Sigmoid colon (tissue), 6 donors: ENCODE measurements at regions not wholly inside any gene's neighbourhood (a gene's known extent, or its start where the extent isn't known, plus 50 kb on each side); places are given as distances from the start of the nearest gene placed in this dataset.

Source experiments
- DNase-seq: peaks from one replicate; pipeline ENCODE4 v3.0.0-alpha.2; 2019
- H3K27ac ChIP-seq, 4 donors: fragments of 200-600 bp; sonication (generic); one replicate each; pipeline ENCODE4 v1.5.1; 2016 to 2019; ENCODE audit warnings: mild to moderate bottlenecking in 1 of 4
- H3K27me3 ChIP-seq, 3 donors: fragments of 200-600 bp; sonication (generic); one replicate each; pipeline ENCODE4 v1.5.1; 2019; ENCODE audit warnings: mild to moderate bottlenecking in 1 of 3
- H3K36me3 ChIP-seq, 4 donors: fragments of 200-600 bp; sonication (generic); one replicate each; pipeline ENCODE4 v1.5.1; 2016 to 2019
- H3K4me1 ChIP-seq, 4 donors: fragments of 200-600 bp; sonication (generic); one replicate each; pipeline ENCODE4 v1.5.1; 2017 to 2019
- H3K4me3 ChIP-seq, 4 donors: fragments of 200-600 bp; sonication (generic); one replicate each; pipeline ENCODE4 v1.5.1; 2017 to 2019; ENCODE audit warnings: mild to moderate bottlenecking in 2 of 4, moderate library complexity in 1 of 4
- H3K9me3 ChIP-seq, 4 donors: fragments of 200-600 bp in 3 of 4; sonication (generic) in 3 of 4; one replicate each; pipeline versions ENCODE4 v1.5.1 to v1.6.1; 2013 to 2019
- EP300 ChIP-seq, 4 donors: sonication (generic); formaldehyde crosslinking; IDR thresholded peaks; one replicate each; pipeline ENCODE4 v1.6.1; 2017; ENCODE audit warnings: antibody characterized with exemption in 4 of 4
- POLR2A ChIP-seq, 2 donors: fragments of 450-650 bp; IDR thresholded peaks; one replicate each; pipeline ENCODE4 v1.6.1; 2016; ENCODE audit warnings: antibody characterized with exemption in 2 of 2, mild to moderate bottlenecking in 2 of 2, moderate library complexity in 2 of 2
- POLR2AphosphoS5 ChIP-seq, 4 donors: sonication (generic); formaldehyde crosslinking; IDR thresholded peaks; one replicate each; pipeline ENCODE4 v1.6.1; 2017; ENCODE audit warnings: antibody characterized with exemption in 4 of 4
- WGBS, 2 donors: extraction: QIAGEN DNeasy Blood & Tissue Kit; methylation state at CpG; one replicate each; pipeline ENCODE4 v1.1.7; 2013; 5-methylcytosine and 5-hydroxymethylcytosine counted together
- intact Hi-C: fragments of 100-400 bp; cut with DNase I; formaldehyde crosslinking; loops from one replicate; pipeline ENCODE4 v1.15.1; 2023
- TF ChIP-seq, protein P1 (sequence below), 4 experiments: fragments of 450-650 bp in 3 of 4; fragments of 200-600 bp in 1 of 4; IDR thresholded peaks; one replicate each; pipeline ENCODE4 v1.5.1; 2016 to 2019; ENCODE audit warnings: antibody characterized with exemption in 4 of 4, mild to moderate bottlenecking in 3 of 4, moderate library complexity in 2 of 4
- donor health status: healthy with polysubstance abuse.
- donor health status: healthy.

DNA sequence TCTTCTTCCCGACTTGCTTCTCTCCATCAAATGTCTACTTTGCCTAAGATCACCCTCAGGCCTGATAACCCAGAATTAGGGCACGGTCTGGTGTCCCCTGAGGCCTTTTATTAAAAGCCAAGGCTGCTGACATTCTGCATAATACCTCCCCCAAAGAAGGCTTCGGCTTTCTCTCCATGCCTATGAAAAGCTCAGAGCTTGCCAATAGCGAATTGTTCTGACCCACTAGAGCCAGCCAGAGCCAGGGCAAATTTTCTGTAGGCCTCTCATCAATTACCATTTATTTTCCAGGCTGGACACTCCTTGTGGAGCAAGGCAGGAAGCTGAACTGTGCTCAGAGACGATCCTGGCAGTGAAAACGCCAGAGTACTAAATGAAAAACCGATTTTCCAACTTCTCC lies 64.3 kb upstream of the ADRB1 start:
- intact Hi-C loops = no loop called here
- Histone ChIP-seq H3K4me3 (no peak overlapping the region), H3K4me1 (no peaks in the 10 kb centered on the region), H3K27ac (no peak overlapping the region), H3K9me3 (no peaks in the 10 kb centered on the region), H3K27me3 (no peaks in the 10 kb centered on the region), H3K36me3 (no peaks in the 10 kb centered on the region)
- DNase-seq = no peak
- WGBS, 2 donors = 90% methylated on average over 7 of the region's 7 CpGs
- no peak for TF ChIP-seq POLR2AphosphoS5 (IDR thresholded peaks at IDR 0.05)
- no peak for TF ChIP-seq POLR2A (IDR thresholded peaks at IDR 0.05)
- no peak for TF ChIP-seq EP300 (IDR thresholded peaks at IDR 0.05)

DNA sequence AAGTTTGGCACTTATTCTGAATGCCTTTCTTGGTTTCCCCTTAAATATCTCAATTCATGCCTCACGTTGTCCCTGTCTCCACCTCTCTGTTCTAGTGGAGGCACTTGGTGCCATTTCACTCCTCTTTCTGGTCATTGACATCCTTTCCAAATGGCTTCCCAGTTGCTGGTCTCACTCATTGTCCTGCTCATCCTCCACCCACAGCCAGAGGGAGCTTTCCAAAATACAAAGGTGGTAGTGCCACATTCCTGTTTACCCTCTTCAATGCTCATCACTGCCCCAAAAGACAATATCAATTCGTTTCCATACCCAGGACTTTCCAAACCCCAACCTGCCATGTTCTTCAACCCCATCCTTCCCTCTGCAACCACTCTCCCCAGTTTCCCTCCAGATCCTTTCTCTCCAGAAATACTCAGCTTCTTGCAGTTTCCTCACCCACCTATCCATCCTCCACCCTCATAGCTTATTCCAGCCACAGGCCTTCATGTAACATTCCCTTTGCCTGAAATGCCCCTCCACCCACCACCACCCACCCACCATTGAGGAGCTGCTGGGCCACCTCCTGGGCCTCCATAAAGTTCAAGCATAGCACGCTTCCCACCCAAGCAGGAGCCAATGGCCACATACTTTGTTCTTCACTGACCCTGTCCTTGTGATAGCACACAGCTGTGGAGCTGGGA lies 63.1 kb upstream of the ADRB1 start:
- Histone ChIP-seq H3K36me3 (no peaks in the 10 kb centered on the region), H3K27me3 (no peaks in the 10 kb centered on the region), H3K4me3 (no peak overlapping the region), H3K27ac (no peak overlapping the region), H3K4me1 (no peaks in the 10 kb centered on the region), H3K9me3 (no peaks in the 10 kb centered on the region)
- DNase-seq = no peak
- 86 to 87% methylated on average over 3 of the region's 3 CpGs for WGBS, 2 donors
- TF ChIP-seq, protein P1, sequence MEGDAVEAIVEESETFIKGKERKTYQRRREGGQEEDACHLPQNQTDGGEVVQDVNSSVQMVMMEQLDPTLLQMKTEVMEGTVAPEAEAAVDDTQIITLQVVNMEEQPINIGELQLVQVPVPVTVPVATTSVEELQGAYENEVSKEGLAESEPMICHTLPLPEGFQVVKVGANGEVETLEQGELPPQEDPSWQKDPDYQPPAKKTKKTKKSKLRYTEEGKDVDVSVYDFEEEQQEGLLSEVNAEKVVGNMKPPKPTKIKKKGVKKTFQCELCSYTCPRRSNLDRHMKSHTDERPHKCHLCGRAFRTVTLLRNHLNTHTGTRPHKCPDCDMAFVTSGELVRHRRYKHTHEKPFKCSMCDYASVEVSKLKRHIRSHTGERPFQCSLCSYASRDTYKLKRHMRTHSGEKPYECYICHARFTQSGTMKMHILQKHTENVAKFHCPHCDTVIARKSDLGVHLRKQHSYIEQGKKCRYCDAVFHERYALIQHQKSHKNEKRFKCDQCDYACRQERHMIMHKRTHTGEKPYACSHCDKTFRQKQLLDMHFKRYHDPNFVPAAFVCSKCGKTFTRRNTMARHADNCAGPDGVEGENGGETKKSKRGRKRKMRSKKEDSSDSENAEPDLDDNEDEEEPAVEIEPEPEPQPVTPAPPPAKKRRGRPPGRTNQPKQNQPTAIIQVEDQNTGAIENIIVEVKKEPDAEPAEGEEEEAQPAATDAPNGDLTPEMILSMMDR (IDR thresholded peaks at IDR 0.05) = no peak
- TF ChIP-seq POLR2AphosphoS5 (IDR thresholded peaks at IDR 0.05) (no peak), EP300 (IDR thresholded peaks at IDR 0.05) (no peak), POLR2A (IDR thresholded peaks at IDR 0.05) (no peak)
- intact Hi-C loops = no loop called here

DNA sequence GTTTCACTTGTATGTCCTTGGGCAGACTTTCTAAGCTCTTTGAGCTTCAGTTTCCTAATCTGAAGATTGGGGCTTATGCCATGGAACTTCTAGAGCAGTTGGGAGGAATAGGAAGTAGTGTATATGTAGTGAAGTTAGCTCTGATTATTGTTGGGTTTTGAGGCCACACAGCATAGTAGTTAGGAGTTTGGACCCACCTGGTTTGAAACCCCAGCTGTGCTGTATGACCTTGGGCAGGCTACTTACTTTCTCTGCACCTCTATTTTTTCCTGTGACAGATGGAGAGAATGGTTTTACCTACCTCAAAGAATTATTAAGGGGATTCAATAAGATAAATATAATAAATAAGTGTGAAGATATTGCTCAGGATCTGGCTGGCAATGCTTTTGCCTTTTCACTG lies 61.4 kb upstream of the ADRB1 start:
- no peak overlapping the region for H3K27ac ChIP-seq
- TF ChIP-seq POLR2A (IDR thresholded peaks at IDR 0.05) = no peak
- TF ChIP-seq POLR2AphosphoS5 (IDR thresholded peaks at IDR 0.05) = no peak
- TF ChIP-seq, protein P1 (IDR thresholded peaks at IDR 0.05) = no peak
- TF ChIP-seq EP300 (IDR thresholded peaks at IDR 0.05) = no peak

DNA sequence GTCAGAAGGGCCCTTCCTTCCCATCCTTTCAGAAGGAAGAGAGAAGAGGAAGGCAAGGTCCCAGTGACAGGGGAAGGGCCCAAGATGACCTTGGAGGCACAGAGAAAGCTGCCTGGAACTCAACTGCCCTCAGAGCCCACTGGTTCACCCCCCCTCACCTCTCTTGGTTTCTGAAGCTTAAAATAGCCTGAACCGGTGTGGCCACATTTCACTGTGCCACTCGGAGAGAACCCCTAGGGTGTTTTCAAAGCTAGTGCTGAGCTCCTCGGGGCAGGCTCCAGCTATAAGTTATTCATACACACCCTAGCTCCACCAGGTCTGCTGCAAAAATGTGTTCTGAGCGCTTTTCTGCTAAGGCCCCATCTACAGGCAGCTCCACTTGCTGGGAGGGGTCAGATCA lies 60.9 kb upstream of the ADRB1 start:
- no peak for TF ChIP-seq POLR2AphosphoS5 (IDR thresholded peaks at IDR 0.05)
- no peak for TF ChIP-seq EP300 (IDR thresholded peaks at IDR 0.05)
- no peak for TF ChIP-seq POLR2A (IDR thresholded peaks at IDR 0.05)
- TF ChIP-seq, protein P1 (IDR thresholded peaks at IDR 0.05) = no peak
- Histone ChIP-seq H3K27me3 (no peaks in the 10 kb centered on the region), H3K36me3 (no peaks in the 10 kb centered on the region), H3K4me1 (no peaks in the 10 kb centered on the region), H3K4me3 (no peak overlapping the region), H3K9me3 (no peaks in the 10 kb centered on the region), H3K27ac (no peak overlapping the region)
- intact Hi-C loops = no loop called here
- 52 to 80% methylated on average over 4 of the region's 4 CpGs for WGBS, 2 donors
- DNase-seq = no peak

More for the DNA sequence above, 61.4 kb upstream of the ADRB1 start:
- Histone ChIP-seq H3K27me3 (no peaks in the 10 kb centered on the region), H3K9me3 (no peaks in the 10 kb centered on the region), H3K4me1 (no peaks in the 10 kb centered on the region), H3K4me3 (no peak overlapping the region), H3K36me3 (no peaks in the 10 kb centered on the region)
- intact Hi-C loops = no loop called here
- DNase-seq = no peak

DNA sequence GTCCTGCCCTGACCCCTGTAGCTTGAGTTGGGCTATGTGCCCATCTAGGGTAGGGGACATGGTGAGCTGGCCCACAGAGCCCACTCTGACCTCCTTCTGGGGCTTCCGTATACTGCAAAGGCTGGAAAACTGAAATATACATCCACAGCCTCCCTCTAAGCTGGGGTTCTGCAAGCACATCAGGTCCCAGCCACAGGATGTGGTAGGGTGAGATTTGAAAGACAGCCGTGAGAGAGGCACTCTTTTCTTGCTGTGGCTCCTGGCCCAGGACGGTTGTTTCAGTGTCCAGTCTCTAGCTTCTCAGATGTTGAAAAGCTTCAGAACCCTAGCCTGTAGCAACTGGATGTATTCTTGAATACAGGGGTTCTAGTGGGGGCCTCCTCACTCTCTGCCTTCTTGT lies 60.1 kb upstream of the ADRB1 start:
- H3K27me3 ChIP-seq = no peaks in the 10 kb centered on the region
- no peak for DNase-seq
- 59 to 88% methylated on average over 3 of the region's 3 CpGs for WGBS, 2 donors
- H3K4me3 ChIP-seq = no peak overlapping the region
- no peak overlapping the region for H3K27ac ChIP-seq
- no peaks in the 10 kb centered on the region for H3K4me1 ChIP-seq
- H3K9me3 ChIP-seq = no peaks in the 10 kb centered on the region
- TF ChIP-seq POLR2A (IDR thresholded peaks at IDR 0.05) (no peak), POLR2AphosphoS5 (IDR thresholded peaks at IDR 0.05) (no peak), EP300 (IDR thresholded peaks at IDR 0.05) (no peak)
- TF ChIP-seq, protein P1 (IDR thresholded peaks at IDR 0.05) = no peak
- H3K36me3 ChIP-seq = no peaks in the 10 kb centered on the region
- intact Hi-C loops = no loop called here
